Esophagus muscularis mucosa (tissue), 4 donors: ENCODE measurements at regions not wholly inside any gene's neighbourhood (a gene's known extent, or its start where the extent isn't known, plus 50 kb on each side); places are given as distances from the start of the nearest gene placed in this dataset.

Experiments used
- DNase-seq: peaks from one replicate; pipeline ENCODE4 v3.0.0-alpha.2; 2017; ENCODE audit errors: extremely low spot score
- H3K27ac ChIP-seq, 4 donors: fragments of 200-600 bp; sonication (generic); replicated peaks in 1 of 4; 1 replicate in 3 of 4; 2 replicates in 1 of 4; pipeline ENCODE4 v1.5.1; 2016 to 2019; ENCODE audit warnings: mild to moderate bottlenecking in 1 of 4
- H3K27me3 ChIP-seq, 4 donors: fragments of 200-600 bp; sonication (generic); one replicate each; pipeline versions ENCODE4 v1.5.1 to v1.6.0; 2016 to 2019
- H3K36me3 ChIP-seq, 4 donors: fragments of 200-600 bp; sonication (generic); one replicate each; pipeline ENCODE4 v1.5.1; 2016 to 2019
- H3K4me1 ChIP-seq, 4 donors: fragments of 200-600 bp; sonication (generic); one replicate each; pipeline ENCODE4 v1.5.1; 2016 to 2019
- H3K4me3 ChIP-seq, 4 donors: fragments of 200-600 bp; sonication (generic); 1 replicate in 2 of 4; 2 replicates in 2 of 4; pipeline ENCODE4 v1.5.1; 2016 to 2019; ENCODE audit warnings: mild to moderate bottlenecking in 4 of 4, moderate library complexity in 1 of 4
- H3K9me3 ChIP-seq, 4 donors: fragments of 200-600 bp; sonication (generic); 1 replicate in 3 of 4; 2 replicates in 1 of 4; pipeline ENCODE4 v1.5.1; 2016 to 2019
- EP300 ChIP-seq: sonication (generic); formaldehyde crosslinking; IDR thresholded peaks from one replicate; pipeline ENCODE4 v1.6.1; 2017; ENCODE audit warnings: antibody characterized with exemption
- POLR2A ChIP-seq: fragments of 450-650 bp; IDR thresholded peaks from one replicate; pipeline ENCODE4 v1.6.1; 2017; ENCODE audit warnings: antibody characterized with exemption, moderate library complexity, mild to moderate bottlenecking, low read depth
- POLR2AphosphoS5 ChIP-seq, 2 donors: sonication (generic); formaldehyde crosslinking; IDR thresholded peaks; one replicate each; pipeline ENCODE4 v1.6.1; 2017; ENCODE audit warnings: antibody characterized with exemption in 2 of 2
- WGBS: methylation state at CpG from one replicate; pipeline ENCODE4 v1.1.5; 2018; 5-methylcytosine and 5-hydroxymethylcytosine counted together
- intact Hi-C: fragments of 100-400 bp; cut with DNase I; formaldehyde crosslinking; loops from one replicate; pipeline ENCODE4 v1.15.1; 2023
- TF ChIP-seq, protein P1 (sequence below), 3 experiments: fragments of 200-600 bp in 2 of 3; fragments of 450-650 bp in 1 of 3; sonication (generic) in 2 of 3; IDR thresholded peaks; one replicate each; pipeline ENCODE4 v1.5.1; 2017 to 2019; ENCODE audit warnings: antibody characterized with exemption in 3 of 3, mild to moderate bottlenecking in 2 of 3, moderate library complexity in 1 of 3

DNA sequence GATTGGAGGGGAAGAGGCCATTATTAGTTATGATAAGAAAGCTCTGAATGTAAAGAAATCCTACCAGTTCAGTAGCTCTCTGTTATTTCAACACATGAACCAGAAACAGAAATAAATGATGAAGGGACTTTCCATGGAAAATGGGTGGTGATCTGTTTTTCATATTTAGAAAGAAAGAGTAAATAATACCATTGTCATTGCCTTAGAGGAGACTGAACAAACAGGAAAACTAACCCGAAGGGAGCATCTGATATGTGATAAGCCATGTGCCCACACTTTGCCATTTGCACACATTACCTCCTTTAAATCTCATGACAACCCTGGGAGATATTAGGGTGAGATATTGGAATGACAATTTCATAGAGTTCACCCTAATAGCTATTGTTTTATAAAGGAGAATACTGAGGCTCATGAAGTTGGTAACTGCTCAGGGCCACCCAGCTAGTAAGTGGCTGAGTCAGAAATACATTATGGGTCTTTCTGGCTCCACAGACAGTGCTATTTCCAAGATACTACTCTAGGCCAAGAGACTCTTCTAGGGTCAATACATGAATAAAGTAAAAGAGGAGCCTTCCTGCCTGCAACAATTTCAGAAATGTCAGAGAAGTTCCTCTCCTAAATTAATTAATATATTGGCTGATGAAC is 111.0 kb upstream of the SLIT3 start:
- intact Hi-C loops, result no loop called here
- 73% methylated on average over 1 of the region's 1 CpG for WGBS
- Histone ChIP-seq H3K4me1 (peaks cover 0 to 3% (median 0%) of the 10 kb centered on the region in 4 donors), H3K36me3 (no peaks in the 10 kb centered on the region), H3K27me3 (no peaks in the 10 kb centered on the region), H3K27ac (no peak overlapping the region), H3K4me3 (no peak overlapping the region), H3K9me3 (no peaks in the 10 kb centered on the region)
- DNase-seq, result no peak
- TF ChIP-seq EP300, result no peak
- no peak for TF ChIP-seq POLR2AphosphoS5 (IDR thresholded peaks at IDR 0.05)
- TF ChIP-seq, protein P1, sequence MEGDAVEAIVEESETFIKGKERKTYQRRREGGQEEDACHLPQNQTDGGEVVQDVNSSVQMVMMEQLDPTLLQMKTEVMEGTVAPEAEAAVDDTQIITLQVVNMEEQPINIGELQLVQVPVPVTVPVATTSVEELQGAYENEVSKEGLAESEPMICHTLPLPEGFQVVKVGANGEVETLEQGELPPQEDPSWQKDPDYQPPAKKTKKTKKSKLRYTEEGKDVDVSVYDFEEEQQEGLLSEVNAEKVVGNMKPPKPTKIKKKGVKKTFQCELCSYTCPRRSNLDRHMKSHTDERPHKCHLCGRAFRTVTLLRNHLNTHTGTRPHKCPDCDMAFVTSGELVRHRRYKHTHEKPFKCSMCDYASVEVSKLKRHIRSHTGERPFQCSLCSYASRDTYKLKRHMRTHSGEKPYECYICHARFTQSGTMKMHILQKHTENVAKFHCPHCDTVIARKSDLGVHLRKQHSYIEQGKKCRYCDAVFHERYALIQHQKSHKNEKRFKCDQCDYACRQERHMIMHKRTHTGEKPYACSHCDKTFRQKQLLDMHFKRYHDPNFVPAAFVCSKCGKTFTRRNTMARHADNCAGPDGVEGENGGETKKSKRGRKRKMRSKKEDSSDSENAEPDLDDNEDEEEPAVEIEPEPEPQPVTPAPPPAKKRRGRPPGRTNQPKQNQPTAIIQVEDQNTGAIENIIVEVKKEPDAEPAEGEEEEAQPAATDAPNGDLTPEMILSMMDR (IDR thresholded peaks at IDR 0.05), result no peak
- no peak for TF ChIP-seq POLR2A

DNA sequence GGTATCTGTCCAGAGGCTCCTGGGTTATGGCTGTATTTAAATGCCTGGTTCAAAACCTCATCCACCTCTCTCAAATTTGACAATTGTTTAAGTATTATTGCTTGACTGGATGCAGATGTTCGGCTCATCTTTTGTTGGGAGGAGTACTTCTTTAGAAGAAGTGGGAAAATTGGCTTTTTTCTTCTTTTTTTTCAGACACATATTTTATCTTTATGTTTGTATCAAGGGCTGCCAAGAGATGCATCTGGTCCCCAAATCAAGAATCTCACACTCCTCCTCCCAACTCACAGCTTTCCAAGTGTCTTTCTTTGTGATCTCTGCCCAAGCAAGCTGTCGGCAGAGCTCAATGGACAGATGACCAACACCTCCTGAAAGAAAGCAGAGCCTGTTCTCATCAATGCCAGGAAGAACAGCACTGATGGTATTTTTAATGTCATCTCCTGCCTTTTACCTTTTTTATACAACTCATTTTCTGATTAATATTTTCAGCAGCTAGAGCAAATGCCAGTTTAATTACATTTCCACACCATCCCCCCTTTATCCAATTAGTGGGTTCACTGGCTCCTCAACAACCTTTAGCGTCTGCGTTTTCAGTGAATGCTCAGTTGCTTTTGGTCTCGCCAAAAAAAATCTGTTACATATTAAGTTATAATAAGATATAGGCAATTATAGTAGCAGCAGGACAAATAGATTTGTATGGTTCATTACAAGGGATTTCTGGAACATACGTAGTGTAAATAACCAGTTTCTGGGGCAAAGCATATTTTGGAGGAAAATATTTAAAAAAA is 110.3 kb upstream of the SLIT3 start:
- 69% methylated on average over 6 of the region's 6 CpGs for WGBS
- H3K4me1 ChIP-seq, result no peaks in the 10 kb centered on the region
- H3K36me3 ChIP-seq, result no peaks in the 10 kb centered on the region
- H3K9me3 ChIP-seq, result no peaks in the 10 kb centered on the region
- H3K27ac ChIP-seq, result no peak overlapping the region
- no peak for TF ChIP-seq POLR2AphosphoS5 (IDR thresholded peaks at IDR 0.05)
- TF ChIP-seq POLR2A, result no peak
- no peak for TF ChIP-seq EP300
- TF ChIP-seq, protein P1 (IDR thresholded peaks at IDR 0.05), result no peak
- H3K27me3 ChIP-seq, result no peaks in the 10 kb centered on the region
- no peak for DNase-seq
- no peak overlapping the region for H3K4me3 ChIP-seq
- intact Hi-C loops, result no loop called here

DNA sequence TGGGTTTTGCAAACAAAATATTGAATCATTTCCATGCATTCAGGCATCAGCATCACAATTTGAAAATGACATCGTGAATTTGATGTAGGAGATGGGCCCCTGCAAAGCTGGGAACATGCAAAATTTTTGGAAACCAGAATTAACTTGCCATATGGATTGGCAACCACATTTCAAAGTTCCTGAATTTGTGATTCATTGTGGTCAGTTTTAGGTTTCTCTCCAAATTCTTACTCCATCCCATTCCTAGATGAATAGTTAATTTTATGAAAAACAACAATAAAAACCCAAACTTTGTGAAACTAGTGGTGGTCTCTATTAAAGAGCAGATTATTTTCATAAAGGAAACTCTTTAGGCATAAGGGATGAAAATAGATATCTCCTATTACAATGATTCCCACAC is 107.8 kb upstream of the SLIT3 start:
- 96% methylated on average over 1 of the region's 1 CpG for WGBS
- no peak overlapping the region for H3K27ac ChIP-seq
- H3K36me3 ChIP-seq, result no peaks in the 10 kb centered on the region
- H3K4me3 ChIP-seq, result no peak overlapping the region
- TF ChIP-seq POLR2AphosphoS5 (IDR thresholded peaks at IDR 0.05) (no peak), POLR2A (no peak), EP300 (no peak)
- TF ChIP-seq, protein P1 (IDR thresholded peaks at IDR 0.05), result no peak
- DNase-seq, result no peak
- no peaks in the 10 kb centered on the region for H3K9me3 ChIP-seq
- H3K27me3 ChIP-seq, result no peaks in the 10 kb centered on the region
- no peaks in the 10 kb centered on the region for H3K4me1 ChIP-seq
- intact Hi-C loops, result no loop called here

DNA sequence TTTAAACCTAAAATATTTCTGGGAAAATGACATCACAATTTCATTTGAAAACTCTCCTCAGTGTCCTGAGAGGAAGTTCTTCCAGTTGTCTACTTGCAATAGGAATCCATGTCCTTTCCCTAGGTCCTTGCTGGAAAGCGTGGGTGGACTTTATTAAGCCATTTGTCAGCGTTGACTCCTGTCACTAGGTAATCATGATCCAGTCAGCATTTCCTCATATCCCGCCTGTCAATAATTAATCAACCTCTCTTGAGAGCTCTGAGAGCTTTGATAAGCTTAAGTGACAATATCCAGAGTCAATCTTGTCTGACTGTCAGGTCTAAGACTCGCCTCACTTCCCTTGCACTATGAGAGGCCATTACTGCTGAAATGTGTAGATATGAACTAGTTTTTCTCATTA is 107.2 kb upstream of the SLIT3 start:
- no peak overlapping the region for H3K4me3 ChIP-seq
- no peak overlapping the region for H3K27ac ChIP-seq
- H3K4me1 ChIP-seq, result no peaks in the 10 kb centered on the region
- 82% methylated on average over 4 of the region's 4 CpGs for WGBS
- TF ChIP-seq POLR2A, result no peak
- TF ChIP-seq POLR2AphosphoS5 (IDR thresholded peaks at IDR 0.05), result no peak
- TF ChIP-seq, protein P1 (IDR thresholded peaks at IDR 0.05), result no peak
- TF ChIP-seq EP300, result no peak
- no peaks in the 10 kb centered on the region for H3K36me3 ChIP-seq
- no peak for DNase-seq
- H3K27me3 ChIP-seq, result no peaks in the 10 kb centered on the region
- H3K9me3 ChIP-seq, result no peaks in the 10 kb centered on the region
- intact Hi-C loops, result no loop called here
